ENCODE measurements at regions not wholly inside any gene's neighbourhood (a gene's known extent, or its start where the extent isn't known, plus 50 kb on each side); places are given as distances from the start of the nearest gene placed in this dataset.

GRCh38 chr4:110278127-110278526 lies 79.7 kb upstream of the ELOVL6 start:
- Histone ChIP-seq H3K27ac (ENCODE audit: insufficient read length, low read depth, low read length) (no peak overlapping the region), H3K14ac (ENCODE audit: insufficient read depth, low read length) (no peak overlapping the region), H2BK5ac (ENCODE audit: insufficient read length, low read length) (no peak overlapping the region), H3K79me2 (ENCODE audit: insufficient read depth, low read length) (no peaks in the 10 kb centered on the region), H4K8ac (replicated peaks; ENCODE audit: insufficient read length, low read depth, low read length) (no peak overlapping the region), H2AK5ac (ENCODE audit: insufficient read length, low read length) (no peak overlapping the region), H3K4ac (ENCODE audit: low read depth, low read length) (no peak overlapping the region), H3K79me1 (ENCODE audit: insufficient read depth, low read depth, low read length, poor library complexity, severe bottlenecking) (no peaks in the 10 kb centered on the region), H3K4me2 (ENCODE audit: insufficient read depth, insufficient read length, low read length) (no peak overlapping the region), H3K4me1 (ENCODE audit: insufficient read depth, low read length) (no peaks in the 10 kb centered on the region), H2BK20ac (ENCODE audit: low read depth, low read length, poor library complexity, severe bottlenecking) (no peak overlapping the region), H2BK120ac (ENCODE audit: low read depth, low read length, poor library complexity, severe bottlenecking) (no peak overlapping the region), H4K91ac (ENCODE audit: insufficient read length, low read depth, low read length) (no peak overlapping the region), H3K27me3 (ENCODE audit: insufficient read depth, low read length) (no peaks in the 10 kb centered on the region), H4K20me1 (ENCODE audit: control insufficient read depth, insufficient read depth, insufficient read length) (no peaks in the 10 kb centered on the region), H3K9ac (ENCODE audit: extremely low read depth, insufficient read length, low read length) (no peak overlapping the region), H3K23me2 (ENCODE audit: insufficient read length, low read depth, low read length, poor library complexity, severe bottlenecking) (no peaks in the 10 kb centered on the region), H3K18ac (ENCODE audit: insufficient read length, low read depth, low read length) (no peak overlapping the region), H4K5ac (ENCODE audit: insufficient read length, low read depth, low read length) (no peak overlapping the region), H3T11ph (ENCODE audit: low read length) (no peak overlapping the region), H3K23ac (ENCODE audit: insufficient read length, low read depth, low read length) (no peak overlapping the region), H2AFZ (ENCODE audit: low read length) (no peak overlapping the region), H2BK12ac (ENCODE audit: insufficient read length, low read depth, low read length) (no peak overlapping the region), H3K56ac (ENCODE audit: insufficient read length, low read depth, low read length) (no peak overlapping the region), H2BK15ac (ENCODE audit: low read depth, low read length) (no peak overlapping the region), H3K9me3 (ENCODE audit: control insufficient read depth, low read depth, low read length) (no peaks in the 10 kb centered on the region)
- DNase-seq = no peak
- Mint-ChIP-seq H3K9me3 (no peaks in the 10 kb centered on the region), H3K27ac (no peak overlapping the region), H3K36me3 (ENCODE audit: insufficient read depth in 1 of 3, low read depth in 3 of 3) (no peaks in the 10 kb centered on the region), H3K4me3 (no peak overlapping the region), H3K4me1 (peaks cover 0 to 2% of the 10 kb centered on the region in 2 experiments; a peak in 2 of 4 replicates), H3K27me3 (ENCODE audit: low read depth) (no peaks in the 10 kb centered on the region)
- TF ChIP-seq, protein P1, sequence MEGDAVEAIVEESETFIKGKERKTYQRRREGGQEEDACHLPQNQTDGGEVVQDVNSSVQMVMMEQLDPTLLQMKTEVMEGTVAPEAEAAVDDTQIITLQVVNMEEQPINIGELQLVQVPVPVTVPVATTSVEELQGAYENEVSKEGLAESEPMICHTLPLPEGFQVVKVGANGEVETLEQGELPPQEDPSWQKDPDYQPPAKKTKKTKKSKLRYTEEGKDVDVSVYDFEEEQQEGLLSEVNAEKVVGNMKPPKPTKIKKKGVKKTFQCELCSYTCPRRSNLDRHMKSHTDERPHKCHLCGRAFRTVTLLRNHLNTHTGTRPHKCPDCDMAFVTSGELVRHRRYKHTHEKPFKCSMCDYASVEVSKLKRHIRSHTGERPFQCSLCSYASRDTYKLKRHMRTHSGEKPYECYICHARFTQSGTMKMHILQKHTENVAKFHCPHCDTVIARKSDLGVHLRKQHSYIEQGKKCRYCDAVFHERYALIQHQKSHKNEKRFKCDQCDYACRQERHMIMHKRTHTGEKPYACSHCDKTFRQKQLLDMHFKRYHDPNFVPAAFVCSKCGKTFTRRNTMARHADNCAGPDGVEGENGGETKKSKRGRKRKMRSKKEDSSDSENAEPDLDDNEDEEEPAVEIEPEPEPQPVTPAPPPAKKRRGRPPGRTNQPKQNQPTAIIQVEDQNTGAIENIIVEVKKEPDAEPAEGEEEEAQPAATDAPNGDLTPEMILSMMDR (conservative IDR thresholded peaks at IDR 0.05) = no peak
- no CpG with 5 or more reads among the region's 2 CpGs for WGBS (ENCODE audit: extremely low coverage, insufficient read length, low lambda C conversion rate)

Data from H9 (cell line).